ENCODE measurements at regions not wholly inside any gene's neighbourhood (a gene's known extent, or its start where the extent isn't known, plus 50 kb on each side); places are given as distances from the start of the nearest gene placed in this dataset.

DNA sequence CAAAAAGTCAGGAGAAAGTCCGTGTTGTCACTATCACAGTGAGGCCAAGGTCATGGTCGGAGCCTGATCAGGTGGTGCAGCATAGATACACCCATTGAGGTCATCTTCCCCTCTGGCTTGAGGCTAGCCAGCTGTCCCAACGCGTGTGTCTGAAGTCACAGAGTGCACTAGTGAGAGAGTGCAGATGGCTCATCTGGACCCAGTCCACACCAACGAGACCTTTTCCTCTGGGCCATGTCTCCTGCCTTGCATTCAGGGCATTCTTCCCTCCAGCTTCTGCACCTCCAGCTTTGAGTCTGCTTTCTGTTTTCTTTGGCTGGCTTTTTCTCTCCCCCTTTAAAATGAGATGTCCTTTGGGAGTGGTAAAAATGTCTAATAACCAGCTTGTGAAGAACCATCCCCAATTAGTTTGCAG lies 146.9 kb downstream of the TDRD15 start:
- intact Hi-C loops (cut with DNase I), result no loop called here
- no peaks in the 10 kb centered on the region for H3K27me3 ChIP-seq (replicated peaks; ENCODE audit: insufficient read depth)
- H3K4me1 ChIP-seq (replicated peaks), result no peaks in the 10 kb centered on the region
- 46% methylated on average over 5 of the region's 5 CpGs for WGBS
- H3K9me3 ChIP-seq, result no peaks in the 10 kb centered on the region
- no peak overlapping the region for H3K27ac ChIP-seq
- TF ChIP-seq POLR2AphosphoS5 (IDR thresholded peaks at IDR 0.05), result no peak
- TF ChIP-seq, protein P1, sequence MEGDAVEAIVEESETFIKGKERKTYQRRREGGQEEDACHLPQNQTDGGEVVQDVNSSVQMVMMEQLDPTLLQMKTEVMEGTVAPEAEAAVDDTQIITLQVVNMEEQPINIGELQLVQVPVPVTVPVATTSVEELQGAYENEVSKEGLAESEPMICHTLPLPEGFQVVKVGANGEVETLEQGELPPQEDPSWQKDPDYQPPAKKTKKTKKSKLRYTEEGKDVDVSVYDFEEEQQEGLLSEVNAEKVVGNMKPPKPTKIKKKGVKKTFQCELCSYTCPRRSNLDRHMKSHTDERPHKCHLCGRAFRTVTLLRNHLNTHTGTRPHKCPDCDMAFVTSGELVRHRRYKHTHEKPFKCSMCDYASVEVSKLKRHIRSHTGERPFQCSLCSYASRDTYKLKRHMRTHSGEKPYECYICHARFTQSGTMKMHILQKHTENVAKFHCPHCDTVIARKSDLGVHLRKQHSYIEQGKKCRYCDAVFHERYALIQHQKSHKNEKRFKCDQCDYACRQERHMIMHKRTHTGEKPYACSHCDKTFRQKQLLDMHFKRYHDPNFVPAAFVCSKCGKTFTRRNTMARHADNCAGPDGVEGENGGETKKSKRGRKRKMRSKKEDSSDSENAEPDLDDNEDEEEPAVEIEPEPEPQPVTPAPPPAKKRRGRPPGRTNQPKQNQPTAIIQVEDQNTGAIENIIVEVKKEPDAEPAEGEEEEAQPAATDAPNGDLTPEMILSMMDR (IDR thresholded peaks at IDR 0.05), result no peak
- no peak for TF ChIP-seq POLR2A (IDR thresholded peaks at IDR 0.05)
- no peak overlapping the region for H3K4me3 ChIP-seq
- DNase-seq (ENCODE audit: low spot score), result no peak
- no peaks in the 10 kb centered on the region for H3K36me3 ChIP-seq

DNA sequence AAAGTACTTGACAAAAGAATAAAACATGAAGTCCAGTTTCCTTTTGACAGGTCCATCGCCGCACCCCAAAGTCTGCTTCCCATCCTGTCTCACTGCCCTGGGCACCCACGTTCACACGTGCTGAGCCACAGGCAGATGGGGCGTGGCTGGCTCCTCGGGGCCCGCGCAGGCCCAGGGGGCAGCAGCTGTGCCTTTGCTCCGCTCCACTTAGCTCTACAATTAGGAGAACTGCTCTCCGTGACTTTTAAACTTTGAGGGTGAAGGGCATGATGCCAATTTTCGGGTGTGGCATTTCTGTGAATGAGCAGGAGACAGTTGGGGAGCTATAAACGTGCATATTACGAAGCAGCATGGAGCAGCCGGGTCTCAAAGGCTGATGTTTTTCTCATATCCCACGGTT lies 152.4 kb downstream of the TDRD15 start:
- Histone ChIP-seq H3K27ac (no peak overlapping the region), H3K4me3 (no peak overlapping the region), H3K27me3 (replicated peaks; ENCODE audit: insufficient read depth) (no peaks in the 10 kb centered on the region), H3K9me3 (no peaks in the 10 kb centered on the region), H3K4me1 (replicated peaks) (no peaks in the 10 kb centered on the region), H3K36me3 (no peaks in the 10 kb centered on the region)
- intact Hi-C loops (cut with DNase I), result no loop called here
- TF ChIP-seq POLR2AphosphoS5 (IDR thresholded peaks at IDR 0.05) (no peak), POLR2A (IDR thresholded peaks at IDR 0.05) (no peak)
- TF ChIP-seq, protein P1 (IDR thresholded peaks at IDR 0.05), result no peak
- WGBS, result 87% methylated on average over 15 of the region's 15 CpGs
- no peak for DNase-seq (ENCODE audit: low spot score)

DNA sequence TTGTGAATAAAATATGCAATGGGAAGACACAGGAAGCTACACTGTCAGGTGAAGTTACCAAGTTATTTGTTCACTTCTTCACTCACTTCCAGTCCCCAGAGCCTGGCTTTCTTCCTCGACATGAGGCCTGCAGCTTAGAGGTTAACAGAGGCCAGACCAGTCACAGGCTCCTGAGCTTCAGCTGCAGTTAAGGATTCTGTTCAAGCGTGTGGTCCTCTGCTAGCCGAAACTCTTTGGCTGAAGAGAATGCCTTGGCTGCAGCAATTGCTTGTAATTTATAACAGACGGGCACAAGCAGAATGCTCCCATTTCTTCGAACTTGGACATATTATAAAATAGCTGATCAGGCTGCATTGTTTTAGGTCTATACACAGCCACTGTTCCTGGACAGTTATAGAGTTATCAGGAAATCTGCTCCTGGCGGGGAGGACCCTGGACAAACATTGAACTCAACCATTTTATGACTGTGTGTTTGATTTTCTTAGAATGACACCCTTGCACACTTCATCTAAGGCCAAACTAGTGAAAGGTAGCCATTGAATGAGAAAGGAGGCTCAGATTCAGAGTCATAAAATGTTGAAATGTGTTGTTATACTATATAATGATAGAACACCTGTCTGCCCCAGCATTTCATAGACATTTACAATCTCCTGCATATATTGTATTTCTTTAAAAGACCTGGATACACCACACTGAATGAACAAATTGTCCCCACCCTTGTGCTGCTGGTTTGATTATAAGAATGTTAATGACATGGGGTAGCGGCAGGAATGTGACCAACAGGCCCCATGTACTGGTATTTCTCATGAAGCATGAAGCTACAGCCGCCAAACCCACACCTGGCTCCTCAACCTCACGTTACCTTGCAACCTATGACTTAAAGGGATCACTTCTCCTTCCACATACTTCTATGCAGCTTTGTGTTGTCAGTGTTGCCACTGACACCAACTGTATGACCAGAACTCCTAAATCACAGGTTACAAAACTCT lies 153.6 kb downstream of the TDRD15 start:
- intact Hi-C loops (cut with DNase I), result no loop called here
- TF ChIP-seq, protein P1 (IDR thresholded peaks at IDR 0.05), result no peak
- TF ChIP-seq POLR2AphosphoS5 (IDR thresholded peaks at IDR 0.05) (no peak), POLR2A (IDR thresholded peaks at IDR 0.05) (no peak)
- 57% methylated on average over 9 of the region's 9 CpGs for WGBS

DNA sequence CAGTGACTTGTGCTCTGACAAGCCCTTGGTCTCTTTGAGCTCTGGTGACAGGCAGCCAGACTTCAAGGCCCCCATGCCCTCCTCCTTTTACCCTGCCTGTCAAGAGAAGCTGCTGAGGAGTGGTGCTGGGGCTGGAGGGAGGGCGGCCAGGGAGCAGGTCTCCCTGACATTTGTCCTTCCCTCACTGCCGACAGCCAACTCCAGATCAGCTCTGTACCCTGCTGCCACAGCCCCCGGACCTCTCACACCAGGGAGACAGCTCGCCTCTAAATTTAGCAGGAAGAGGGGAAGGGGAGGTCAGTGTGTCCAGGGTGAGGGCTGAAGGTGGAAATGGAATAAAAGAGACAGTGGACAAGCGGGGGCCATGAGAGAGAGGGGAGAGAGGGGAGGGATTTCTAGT lies 155.8 kb downstream of the TDRD15 start:
- H3K36me3 ChIP-seq, result no peaks in the 10 kb centered on the region
- DNase-seq (ENCODE audit: low spot score), result no peak
- no peaks in the 10 kb centered on the region for H3K9me3 ChIP-seq
- no peak overlapping the region for H3K27ac ChIP-seq
- H3K4me3 ChIP-seq, result no peak overlapping the region
- intact Hi-C loops (cut with DNase I), result no loop called here
- H3K4me1 ChIP-seq (replicated peaks), result no peaks in the 10 kb centered on the region
- TF ChIP-seq, protein P1 (IDR thresholded peaks at IDR 0.05), result no peak
- TF ChIP-seq POLR2A (IDR thresholded peaks at IDR 0.05) (no peak), POLR2AphosphoS5 (IDR thresholded peaks at IDR 0.05) (no peak)
- whole genome bisulfite sequencing, result 77% methylated on average over 5 of the region's 5 CpGs
- no peaks in the 10 kb centered on the region for H3K27me3 ChIP-seq (replicated peaks; ENCODE audit: insufficient read depth)

More for the DNA sequence above, 153.6 kb downstream of the TDRD15 start:
- Histone ChIP-seq H3K36me3 (no peaks in the 10 kb centered on the region), H3K4me3 (no peak overlapping the region), H3K27me3 (replicated peaks; ENCODE audit: insufficient read depth) (no peaks in the 10 kb centered on the region), H3K9me3 (no peaks in the 10 kb centered on the region), H3K27ac (no peak overlapping the region), H3K4me1 (replicated peaks) (no peaks in the 10 kb centered on the region)
- no peak for DNase-seq (ENCODE audit: low spot score)

DNA sequence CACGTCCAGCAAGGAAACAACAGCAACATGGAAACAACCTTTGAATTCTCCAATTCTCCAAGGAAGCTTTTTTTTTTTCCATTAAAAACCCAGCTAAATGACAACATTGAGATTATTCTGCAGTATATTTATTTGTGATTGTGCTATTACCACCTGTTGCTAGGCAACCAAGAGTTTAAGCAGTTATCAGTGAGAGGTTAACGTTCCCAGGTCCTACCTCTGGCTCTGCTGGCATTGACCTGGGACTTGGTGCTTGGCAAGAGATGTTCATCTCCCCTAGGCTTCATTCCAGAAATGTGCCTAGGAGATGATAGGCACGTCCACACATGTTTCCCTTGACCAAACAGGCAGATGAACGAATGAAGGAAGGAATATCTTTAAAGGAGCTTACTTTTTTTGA lies 157.0 kb downstream of the TDRD15 start:
- no peak for DNase-seq (ENCODE audit: low spot score)
- WGBS, result 76% methylated on average over 4 of the region's 4 CpGs
- intact Hi-C loops (cut with DNase I), result no loop called here
- Histone ChIP-seq H3K4me1 (replicated peaks) (no peaks in the 10 kb centered on the region), H3K9me3 (no peaks in the 10 kb centered on the region), H3K27ac (no peak overlapping the region), H3K4me3 (no peak overlapping the region), H3K27me3 (replicated peaks; ENCODE audit: insufficient read depth) (no peaks in the 10 kb centered on the region), H3K36me3 (no peaks in the 10 kb centered on the region)
- TF ChIP-seq POLR2AphosphoS5 (IDR thresholded peaks at IDR 0.05), result no peak
- TF ChIP-seq, protein P1 (IDR thresholded peaks at IDR 0.05), result no peak
- TF ChIP-seq POLR2A (IDR thresholded peaks at IDR 0.05), result no peak
